ENCODE measurements at regions not wholly inside any gene's neighbourhood (a gene's known extent, or its start where the extent isn't known, plus 50 kb on each side); places are given as distances from the start of the nearest gene placed in this dataset.
"Not testable (repeated sequence)": the region's sequence is repeated elsewhere in the genome, so short reads cannot be mapped to it uniquely, and the experiment has no call there.

DNA sequence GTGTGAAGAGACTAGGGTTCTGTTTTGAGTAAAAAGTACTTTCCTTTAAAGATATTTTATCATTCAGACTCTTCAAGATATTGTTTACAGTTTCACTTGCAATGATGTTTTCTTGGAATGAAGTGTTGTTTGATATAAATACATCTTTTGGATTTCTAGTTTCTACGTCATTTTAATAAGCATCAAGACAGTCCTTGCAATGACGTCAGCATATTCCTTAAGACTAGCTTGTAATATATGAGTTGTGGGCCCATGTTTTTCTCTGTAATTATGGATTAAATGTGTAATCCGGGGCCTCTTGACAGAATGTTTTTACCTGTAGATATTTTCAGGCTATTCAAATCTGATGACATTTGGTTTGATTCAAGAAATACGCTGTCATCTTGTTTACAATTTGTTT lies 66.1 kb downstream of the RBMX2 start:
- H3K4me3 ChIP-seq = no peak overlapping the region
- H3K36me3 ChIP-seq = no peaks in the 10 kb centered on the region
- no peaks in the 10 kb centered on the region; the same call in 1 of the 2 replicates for H3K27me3 ChIP-seq
- DNase-seq = no peak
- no peaks in the 10 kb centered on the region for H3K9me3 ChIP-seq

DNA sequence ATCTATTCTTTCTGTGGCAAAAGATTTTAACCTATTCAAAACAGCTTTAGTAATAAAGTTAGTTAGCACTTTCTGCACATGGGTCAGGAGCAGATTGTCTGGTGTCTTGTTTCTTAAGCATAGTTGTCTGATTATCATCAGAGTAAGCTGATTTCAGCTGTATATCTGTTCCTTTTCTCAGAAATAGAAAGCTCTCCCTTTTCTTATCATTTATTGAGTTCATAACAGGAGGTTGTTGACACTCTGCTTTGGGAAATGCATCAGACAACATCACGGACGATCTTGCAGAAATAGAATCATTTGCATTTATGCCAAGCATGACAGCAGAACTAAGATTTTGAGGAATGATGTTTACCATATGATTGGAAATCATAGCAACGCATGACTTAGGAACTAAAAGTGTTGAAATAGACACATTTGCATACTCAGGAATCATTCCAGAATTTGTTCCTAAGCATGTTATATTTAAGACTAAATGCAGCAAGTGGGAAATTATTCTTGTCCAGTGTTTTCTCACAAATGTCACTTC lies 66.7 kb downstream of the RBMX2 start:
- no peaks in the 10 kb centered on the region for H3K9me3 ChIP-seq
- no peak overlapping the region for H3K4me3 ChIP-seq
- no peak for DNase-seq
- no peaks in the 10 kb centered on the region for H3K36me3 ChIP-seq
- H3K27me3 ChIP-seq = no peaks in the 10 kb centered on the region; the same call in 1 of the 2 replicates

DNA sequence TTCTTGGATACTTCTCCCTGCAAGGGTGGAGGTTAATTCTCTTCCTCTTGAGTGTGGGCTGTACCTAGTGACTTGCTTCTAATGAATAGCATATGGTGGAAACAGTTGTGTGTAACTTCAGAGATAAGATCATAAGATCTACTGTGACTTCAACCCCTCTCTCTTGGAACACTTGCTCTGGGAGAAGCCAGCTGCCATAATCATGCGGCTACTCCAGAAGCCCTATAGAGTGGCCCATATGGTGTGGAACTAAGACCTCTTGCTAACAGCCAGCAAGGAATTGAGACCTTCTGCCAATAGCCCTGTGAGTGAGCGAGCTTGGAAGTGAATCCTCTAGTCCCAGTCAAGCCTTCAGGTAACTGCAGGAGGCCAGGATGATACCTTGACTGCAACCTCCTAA lies 81.1 kb downstream of the RBMX2 start:
- DNase-seq = no peak
- H3K9me3 ChIP-seq = no peaks in the 10 kb centered on the region
- no peaks in the 10 kb centered on the region for H3K27me3 ChIP-seq
- H3K36me3 ChIP-seq = no peaks in the 10 kb centered on the region
- H3K4me3 ChIP-seq = no peak overlapping the region

DNA sequence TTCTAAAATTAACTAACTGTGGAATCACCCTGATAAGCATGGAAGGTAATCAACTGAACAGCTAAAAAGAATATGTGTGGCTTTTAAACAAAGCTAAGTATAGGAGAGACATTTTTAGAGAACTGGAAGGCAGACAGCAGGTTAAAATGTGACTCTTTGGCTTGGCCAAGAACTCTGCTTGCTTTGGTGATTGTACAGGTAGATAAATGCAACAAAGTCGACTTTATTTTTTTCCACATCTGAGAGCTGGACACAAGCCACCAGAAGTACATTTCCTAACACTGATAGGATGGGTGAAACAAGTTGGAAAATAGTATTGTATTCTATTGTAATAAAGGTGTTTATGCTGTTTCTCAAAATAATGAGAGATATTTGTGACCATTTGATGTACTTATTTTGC lies 84.1 kb downstream of the RBMX2 start:
- DNase-seq = no peak
- Histone ChIP-seq H3K9me3 (no peaks in the 10 kb centered on the region), H3K4me3 (no peak overlapping the region), H3K36me3 (no peaks in the 10 kb centered on the region), H3K27me3 (no peaks in the 10 kb centered on the region)

DNA sequence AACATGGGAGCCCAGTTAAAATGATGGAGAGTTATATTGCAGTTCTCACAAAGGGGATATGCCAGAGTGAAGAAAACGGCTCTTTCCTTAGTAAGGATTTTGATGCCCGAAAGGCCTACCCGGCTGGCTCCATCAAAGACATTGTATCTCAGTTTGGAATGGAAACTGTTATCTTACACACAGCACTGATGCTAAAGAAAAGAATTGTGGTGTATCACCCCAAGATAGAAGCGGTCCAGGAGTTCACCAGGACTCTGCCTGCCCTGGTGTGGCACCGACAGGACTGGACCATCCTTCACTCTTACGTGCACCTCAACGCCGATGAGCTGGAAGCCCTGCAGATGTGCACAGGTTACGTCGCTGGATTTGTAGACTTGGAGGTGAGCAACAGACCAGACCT lies 93.7 kb downstream of the RBMX2 start:
- H3K9me3 ChIP-seq, H3K27me3 ChIP-seq, H3K4me3 ChIP-seq, H3K36me3 ChIP-seq, DNase-seq: not testable (repeated sequence)

DNA sequence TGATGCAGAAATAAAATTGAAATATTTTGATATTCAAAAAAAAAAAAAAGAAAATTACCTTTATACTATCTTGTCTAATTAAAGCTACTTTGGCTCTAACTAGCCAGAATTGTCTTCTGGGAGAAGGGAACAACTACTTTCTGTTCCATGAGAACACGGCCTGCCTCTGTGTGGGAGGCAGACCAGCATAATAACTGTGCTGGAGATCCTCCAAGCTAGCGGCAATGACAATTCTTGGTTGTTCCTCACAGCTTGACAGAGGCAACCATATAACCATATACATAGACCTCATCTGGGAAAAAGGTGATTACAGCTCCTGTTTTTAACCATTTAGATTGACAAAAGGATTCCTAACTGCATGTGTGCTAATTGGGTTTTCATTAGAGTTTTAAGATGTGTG lies 95.7 kb downstream of the RBMX2 start:
- no peaks in the 10 kb centered on the region for H3K36me3 ChIP-seq
- no peaks in the 10 kb centered on the region for H3K9me3 ChIP-seq
- no peak for DNase-seq
- H3K27me3 ChIP-seq = no peaks in the 10 kb centered on the region
- H3K4me3 ChIP-seq = no peak overlapping the region

DNA sequence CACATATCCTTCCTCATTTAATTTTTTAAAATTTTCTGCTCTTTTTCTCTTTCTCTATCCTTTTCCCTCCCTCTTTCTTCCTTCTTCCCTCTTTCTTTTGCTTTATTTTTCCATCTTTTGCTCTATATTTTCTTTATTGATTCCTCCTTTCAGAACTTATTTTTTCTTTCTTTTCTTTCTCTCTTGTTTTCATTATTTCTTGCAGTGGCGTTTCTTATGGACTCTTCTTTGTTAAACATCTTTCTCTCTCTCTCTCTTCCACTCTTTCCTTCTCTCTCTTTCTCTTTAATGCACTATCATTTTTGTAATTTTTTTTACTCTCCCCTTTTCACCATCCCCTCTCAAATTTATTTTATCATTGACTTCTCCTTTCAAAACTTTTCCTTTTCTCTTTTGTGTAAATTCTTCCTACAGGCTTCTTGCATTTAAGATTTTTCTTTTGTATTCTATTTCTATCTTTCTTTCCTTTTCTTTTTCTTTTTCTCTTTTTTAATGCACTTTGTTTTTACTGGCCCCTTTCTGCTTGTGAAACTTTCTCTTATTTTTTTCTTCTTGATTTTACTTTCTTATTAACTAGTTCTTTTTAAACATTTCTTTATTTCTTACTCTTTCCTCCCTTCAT lies 97.0 kb downstream of the RBMX2 start:
- Histone ChIP-seq H3K9me3 (no peaks in the 10 kb centered on the region), H3K27me3 (no peaks in the 10 kb centered on the region), H3K4me3 (no peak overlapping the region), H3K36me3 (no peaks in the 10 kb centered on the region)
- no peak for DNase-seq

DNA sequence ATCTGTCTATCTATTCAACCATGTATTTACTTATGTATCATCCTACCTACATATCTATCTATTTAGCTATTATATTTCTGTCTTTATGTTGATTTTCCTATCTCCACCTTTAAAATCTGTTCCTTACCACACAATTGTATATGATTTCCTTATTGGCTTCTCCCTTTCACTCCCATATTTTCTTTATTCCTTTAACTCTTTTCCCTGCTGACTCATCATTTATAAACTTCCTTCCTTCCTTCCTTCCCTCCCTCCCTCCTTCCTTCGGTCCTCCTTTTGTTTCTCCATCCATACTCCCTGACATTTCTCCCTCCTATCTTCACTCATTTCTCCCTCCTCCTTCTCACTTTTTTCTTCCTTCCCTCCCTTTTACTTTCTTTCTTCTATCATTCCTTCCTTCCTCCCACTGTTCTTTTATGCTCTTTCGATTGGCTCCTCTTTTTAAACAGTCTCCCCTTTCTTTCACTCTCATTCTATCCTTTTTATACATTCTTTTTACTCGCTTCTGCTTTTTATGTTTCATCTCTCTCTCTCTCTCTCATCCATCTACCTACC lies 100.3 kb downstream of the RBMX2 start:
- Histone ChIP-seq H3K4me3 (no peak overlapping the region), H3K9me3 (no peaks in the 10 kb centered on the region), H3K36me3 (no peaks in the 10 kb centered on the region), H3K27me3 (no peaks in the 10 kb centered on the region)
- no peak for DNase-seq

DNA sequence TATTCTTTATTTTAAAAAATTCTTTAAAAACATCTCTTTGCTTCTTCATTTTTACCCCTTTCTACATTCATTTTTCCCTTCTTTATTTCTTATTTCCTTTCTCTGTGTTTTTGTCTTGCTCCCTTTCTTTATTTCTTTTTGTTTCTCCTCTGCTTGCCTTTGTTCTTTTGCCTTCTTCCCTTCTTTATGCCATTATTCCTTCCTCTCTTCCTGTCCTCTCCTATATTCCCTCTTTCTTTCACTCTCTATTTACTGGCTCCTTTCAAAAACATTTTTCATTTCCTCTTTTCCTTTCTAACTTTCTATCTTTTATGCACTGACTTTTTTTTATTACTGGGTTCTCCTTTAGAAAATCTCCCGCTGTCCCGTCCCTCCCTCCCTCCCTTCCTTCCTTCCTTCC lies 102.2 kb downstream of the RBMX2 start:
- no peak overlapping the region for H3K4me3 ChIP-seq
- H3K27me3 ChIP-seq = no peaks in the 10 kb centered on the region
- no peaks in the 10 kb centered on the region for H3K36me3 ChIP-seq
- DNase-seq = no peak
- no peaks in the 10 kb centered on the region for H3K9me3 ChIP-seq

DNA sequence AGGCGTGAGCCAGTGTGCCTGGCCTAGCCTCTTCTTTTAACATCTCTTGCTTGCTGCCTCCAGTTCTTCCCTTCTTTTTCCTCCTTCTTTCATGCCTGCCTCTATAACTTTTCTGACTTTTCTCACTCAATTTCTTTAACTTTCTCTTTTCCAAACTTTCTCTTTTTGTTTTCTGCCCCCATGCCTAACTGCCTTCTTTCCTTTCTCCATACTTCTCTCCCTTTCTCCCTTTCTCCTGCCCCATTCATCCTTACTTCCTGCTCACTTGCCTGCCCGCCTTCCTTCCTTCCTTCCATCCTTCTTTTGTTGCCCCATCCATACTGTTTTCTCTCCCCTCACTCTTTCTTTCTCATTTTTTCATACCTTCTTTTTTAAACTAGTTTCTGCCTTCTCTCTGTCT lies 105.2 kb downstream of the RBMX2 start:
- no peaks in the 10 kb centered on the region for H3K27me3 ChIP-seq
- DNase-seq = no peak
- no peaks in the 10 kb centered on the region for H3K36me3 ChIP-seq
- no peaks in the 10 kb centered on the region for H3K9me3 ChIP-seq
- H3K4me3 ChIP-seq = no peak overlapping the region

DNA sequence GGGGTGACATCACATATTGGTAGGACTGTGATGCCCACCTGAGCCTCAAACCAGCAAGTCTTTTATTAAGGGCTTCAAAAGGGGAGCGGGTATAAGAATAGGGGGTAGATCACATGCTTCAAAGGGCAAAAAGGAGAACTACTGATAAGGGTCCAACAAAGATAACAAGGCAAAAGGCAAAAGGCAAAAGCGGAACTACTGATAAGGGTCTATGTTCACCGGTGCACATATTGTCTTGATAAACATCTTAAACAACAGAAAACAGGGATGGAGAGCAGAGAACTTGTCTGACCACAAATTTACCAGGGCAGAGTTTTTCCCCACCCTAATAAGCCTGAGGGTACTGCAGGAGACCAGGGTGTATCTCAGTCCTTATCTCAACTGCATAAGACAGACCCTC lies 110.7 kb downstream of the RBMX2 start:
- not testable (repeated sequence) for DNase-seq, H3K9me3 ChIP-seq, H3K36me3 ChIP-seq, H3K27me3 ChIP-seq, H3K4me3 ChIP-seq

DNA sequence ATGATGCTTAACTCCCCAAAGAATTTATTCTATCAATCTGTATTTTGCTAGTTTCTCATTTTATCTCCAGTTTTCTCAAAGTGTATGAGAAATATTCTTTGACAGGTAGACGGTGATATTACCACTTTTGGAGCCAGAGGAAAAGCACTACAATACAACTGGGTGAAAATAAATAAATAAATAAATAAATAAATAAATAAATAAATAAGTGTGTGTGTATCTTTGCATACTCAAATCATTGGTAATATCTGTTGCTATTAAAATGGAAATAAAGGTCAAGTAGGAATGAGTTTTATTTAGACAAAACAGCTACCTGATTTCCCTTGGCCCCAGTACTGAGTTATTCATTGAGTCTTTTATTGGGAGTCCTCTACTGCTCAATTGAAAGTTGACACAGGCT lies 114.3 kb downstream of the RBMX2 start:
- no peaks in the 10 kb centered on the region for H3K9me3 ChIP-seq
- no peaks in the 10 kb centered on the region for H3K36me3 ChIP-seq
- H3K4me3 ChIP-seq = no peak overlapping the region
- H3K27me3 ChIP-seq = no peaks in the 10 kb centered on the region
- no peak for DNase-seq

DNA sequence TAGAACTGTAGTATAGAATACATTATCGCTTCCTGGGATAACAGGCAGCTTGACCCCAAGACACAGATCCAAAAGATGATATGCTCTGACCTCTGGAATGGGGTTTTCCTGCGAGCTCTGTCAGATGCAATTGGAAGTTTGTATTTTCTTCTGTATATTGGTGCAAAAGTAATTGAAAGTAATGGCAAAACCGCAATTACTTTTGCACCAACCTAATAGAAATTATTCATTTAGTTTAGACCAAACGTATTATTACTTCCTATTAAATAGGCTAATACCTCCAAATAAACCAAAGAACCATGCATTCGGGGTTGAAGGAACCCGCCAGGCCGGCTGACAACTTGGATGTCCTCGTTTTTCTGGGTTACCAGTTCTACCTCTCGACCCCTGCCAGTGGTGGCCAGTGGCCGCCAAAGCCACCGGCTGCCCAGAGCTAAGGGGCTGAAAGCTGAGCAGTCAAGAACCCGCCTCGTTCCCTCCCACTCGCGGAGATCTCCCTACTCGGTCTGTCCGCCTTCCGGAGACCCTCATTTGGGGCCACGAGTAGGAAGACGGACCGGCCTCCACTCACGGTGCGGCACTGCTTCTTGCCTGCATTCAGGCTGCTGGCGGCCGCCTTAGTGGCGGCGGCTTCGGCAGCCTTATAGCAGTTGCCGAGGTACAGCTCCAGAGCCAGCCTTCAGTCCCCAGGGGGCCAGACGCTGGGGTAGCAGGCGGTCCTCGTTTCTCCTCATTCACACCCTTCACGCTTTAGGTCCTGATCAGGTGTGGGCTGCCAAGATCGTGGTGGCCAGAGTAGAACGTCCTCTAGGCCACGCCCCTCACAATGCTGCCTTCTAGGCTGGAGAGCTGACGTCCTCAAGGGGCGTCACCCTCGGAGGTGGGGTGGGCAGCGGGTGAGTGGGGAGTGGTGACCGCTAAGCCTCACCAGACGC lies 121.9 kb downstream of the RBMX2 start:
- DNase-seq = peak; percentile 25
- peak overlapping the region; percentile 27 for H3K4me3 ChIP-seq

DNA sequence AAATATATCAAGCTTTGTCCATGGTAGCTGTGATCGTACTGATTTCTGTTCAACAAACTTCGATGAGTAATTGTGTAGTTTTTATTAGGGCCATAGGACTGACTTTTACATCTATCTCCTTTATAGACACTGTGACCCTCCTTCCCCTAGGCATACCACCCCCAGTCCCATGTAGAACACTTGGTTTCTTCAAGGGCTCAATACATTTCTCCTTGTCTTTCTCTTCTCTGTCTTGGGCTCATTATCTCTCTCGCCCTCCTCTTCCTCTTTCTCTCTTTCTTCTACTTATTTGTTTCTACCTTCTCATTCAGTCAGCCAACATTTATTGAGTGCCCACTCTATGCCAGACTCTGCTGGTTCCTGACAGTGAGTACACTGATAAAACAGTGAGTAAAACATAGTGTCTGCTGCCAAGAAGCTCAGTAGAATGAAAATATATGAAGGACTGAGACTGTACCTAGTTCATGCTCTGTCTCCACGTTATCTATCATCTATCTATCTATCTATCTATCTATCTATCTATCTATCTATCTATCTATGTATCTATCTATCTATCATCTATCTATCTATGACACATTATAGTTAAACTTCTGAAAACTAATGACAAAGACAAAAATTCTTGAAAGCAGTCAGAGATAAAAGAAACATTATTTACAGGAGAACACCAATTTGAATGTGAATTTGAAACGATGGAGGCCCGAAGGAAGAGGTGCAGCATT lies 122.8 kb downstream of the RBMX2 start:
- Histone ChIP-seq H3K27me3 (no peaks in the 10 kb centered on the region), H3K4me3 (no peak overlapping the region), H3K9me3 (no peaks in the 10 kb centered on the region), H3K36me3 (no peaks in the 10 kb centered on the region)
- no peak for DNase-seq

More for the DNA sequence above, 121.9 kb downstream of the RBMX2 start:
- Histone ChIP-seq H3K36me3 (no peaks in the 10 kb centered on the region), H3K27me3 (no peaks in the 10 kb centered on the region), H3K9me3 (no peaks in the 10 kb centered on the region)

DNA sequence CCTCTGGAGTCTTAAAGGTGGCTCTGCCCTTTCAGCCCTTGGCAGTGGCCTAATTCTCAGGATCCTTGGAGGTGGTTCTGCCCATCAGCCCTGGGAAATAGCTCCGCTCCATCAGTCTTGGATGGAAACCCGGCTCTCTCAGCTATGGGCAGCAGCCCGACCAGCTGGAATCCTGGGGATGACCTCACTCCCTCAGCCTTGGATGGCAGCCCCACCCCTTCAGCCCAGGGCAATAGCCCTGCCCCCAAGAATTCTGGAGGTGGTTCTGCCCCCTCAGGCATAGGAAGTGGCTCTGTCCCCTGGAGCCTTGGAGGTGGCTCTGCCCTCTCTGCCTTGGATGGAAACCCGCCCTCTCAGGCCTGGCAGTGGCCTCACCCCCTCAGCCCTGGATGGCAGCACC lies 127.7 kb downstream of the RBMX2 start:
- Histone ChIP-seq H3K4me3 (no peak overlapping the region), H3K27me3 (no peaks in the 10 kb centered on the region), H3K36me3 (no peaks in the 10 kb centered on the region), H3K9me3 (no peaks in the 10 kb centered on the region)
- DNase-seq = peak; percentile 17

DNA sequence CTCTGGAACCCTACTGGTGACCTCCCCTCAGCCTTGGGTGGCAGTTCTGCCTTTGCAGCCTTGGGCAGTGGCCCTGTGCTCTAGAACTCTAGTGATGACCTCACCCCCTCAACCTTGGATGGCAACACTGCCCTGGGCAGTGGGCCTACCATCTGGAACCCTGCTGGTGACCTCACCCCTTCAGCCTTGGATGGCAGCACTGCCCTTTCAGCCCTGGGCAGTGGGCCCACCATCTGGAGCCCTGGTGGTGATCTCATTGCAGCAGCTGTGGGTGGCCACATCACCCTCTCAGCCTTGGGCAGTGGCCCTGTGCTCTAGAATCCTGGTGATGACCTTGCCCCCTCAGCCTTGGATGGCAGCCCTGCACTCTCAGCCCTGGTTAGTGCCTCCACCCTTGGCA lies 129.3 kb downstream of the RBMX2 start:
- Histone ChIP-seq H3K4me3 (no peak overlapping the region), H3K36me3 (no peaks in the 10 kb centered on the region), H3K9me3 (no peaks in the 10 kb centered on the region), H3K27me3 (no peaks in the 10 kb centered on the region)
- DNase-seq = peak; percentile 62

DNA sequence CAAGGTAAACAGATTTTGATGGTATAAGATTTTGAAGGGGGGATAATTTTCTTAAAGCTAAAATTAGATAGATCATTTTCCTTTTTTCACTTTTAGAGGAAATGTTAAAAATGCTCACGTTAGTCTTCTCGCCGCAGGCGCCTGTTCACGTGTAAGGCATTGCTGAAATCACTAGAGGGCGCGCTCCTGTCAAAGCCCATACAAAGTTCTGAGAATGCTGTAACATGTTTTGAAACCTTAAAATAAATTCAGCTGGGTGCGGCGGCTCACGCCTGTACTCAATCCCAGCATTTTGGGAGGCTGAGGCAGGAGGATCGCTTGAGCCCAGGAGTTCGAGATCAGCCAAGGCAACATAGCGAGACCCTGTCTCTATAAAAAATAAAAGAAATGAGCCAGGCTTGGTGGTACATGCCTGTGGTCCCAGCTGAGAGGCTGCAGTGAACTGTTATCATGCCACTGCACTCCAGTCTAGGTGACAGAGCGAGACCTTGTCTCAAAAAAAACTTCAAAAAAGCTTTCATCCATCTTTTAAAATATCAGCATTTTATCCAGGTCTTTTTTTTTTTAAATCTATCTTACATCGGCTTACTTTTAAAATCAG lies 138.0 kb downstream of the RBMX2 start:
- no peak overlapping the region for H3K4me3 ChIP-seq

More for the DNA sequence above, 138.0 kb downstream of the RBMX2 start:
- H3K36me3 ChIP-seq = no peaks in the 10 kb centered on the region
- DNase-seq = peak; percentile 21
- H3K9me3 ChIP-seq = no peaks in the 10 kb centered on the region
- no peaks in the 10 kb centered on the region for H3K27me3 ChIP-seq
